ENCODE measurements at regions not wholly inside any gene's neighbourhood (a gene's known extent, or its start where the extent isn't known, plus 50 kb on each side); places are given as distances from the start of the nearest gene placed in this dataset.

- TF ChIP-seq, protein P1, sequence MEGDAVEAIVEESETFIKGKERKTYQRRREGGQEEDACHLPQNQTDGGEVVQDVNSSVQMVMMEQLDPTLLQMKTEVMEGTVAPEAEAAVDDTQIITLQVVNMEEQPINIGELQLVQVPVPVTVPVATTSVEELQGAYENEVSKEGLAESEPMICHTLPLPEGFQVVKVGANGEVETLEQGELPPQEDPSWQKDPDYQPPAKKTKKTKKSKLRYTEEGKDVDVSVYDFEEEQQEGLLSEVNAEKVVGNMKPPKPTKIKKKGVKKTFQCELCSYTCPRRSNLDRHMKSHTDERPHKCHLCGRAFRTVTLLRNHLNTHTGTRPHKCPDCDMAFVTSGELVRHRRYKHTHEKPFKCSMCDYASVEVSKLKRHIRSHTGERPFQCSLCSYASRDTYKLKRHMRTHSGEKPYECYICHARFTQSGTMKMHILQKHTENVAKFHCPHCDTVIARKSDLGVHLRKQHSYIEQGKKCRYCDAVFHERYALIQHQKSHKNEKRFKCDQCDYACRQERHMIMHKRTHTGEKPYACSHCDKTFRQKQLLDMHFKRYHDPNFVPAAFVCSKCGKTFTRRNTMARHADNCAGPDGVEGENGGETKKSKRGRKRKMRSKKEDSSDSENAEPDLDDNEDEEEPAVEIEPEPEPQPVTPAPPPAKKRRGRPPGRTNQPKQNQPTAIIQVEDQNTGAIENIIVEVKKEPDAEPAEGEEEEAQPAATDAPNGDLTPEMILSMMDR (conservative IDR thresholded peaks at IDR 0.05; ENCODE audit: low read depth, low read length) = no peak
- TF ChIP-seq RAD21 (IDR thresholded peaks at IDR 0.05; ENCODE audit: low read length) (no peak), POLR2A (IDR thresholded peaks at IDR 0.05; ENCODE audit: low read depth, low read length) (no peak), MAFK (IDR thresholded peaks at IDR 0.05; ENCODE audit: low read depth, low read length) (no peak)
These were observed 195.0 kb downstream of the MYCN start for GRCh38 chr2:16135196-16135912.

Measured in IMR-90 (cell line).